ENCODE measurements at regions not wholly inside any gene's neighbourhood (a gene's known extent, or its start where the extent isn't known, plus 50 kb on each side); places are given as distances from the start of the nearest gene placed in this dataset.

DNA sequence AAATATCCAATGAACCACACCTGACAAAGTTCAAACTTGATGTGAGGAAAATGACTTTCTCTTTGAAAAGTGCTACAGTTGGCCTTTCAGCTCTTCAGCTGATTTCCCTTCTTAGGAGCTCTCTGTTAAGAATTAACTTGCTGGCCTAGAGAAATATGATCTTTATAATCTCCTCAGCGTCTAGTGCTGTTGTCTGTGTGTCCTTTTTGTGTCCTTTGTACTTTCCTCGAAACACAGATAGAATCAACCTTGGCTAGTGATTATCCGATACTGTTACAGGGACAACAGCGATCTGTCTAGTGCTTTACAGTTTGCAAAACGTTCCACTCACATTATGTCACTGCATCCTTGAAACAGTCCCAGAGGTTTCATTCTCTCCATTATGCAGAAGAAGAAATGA is 162.8 kb upstream of the RMST start:
- intact Hi-C loops (cut with micrococcal nuclease; ENCODE audit: unreplicated experiment), result no loop called here
- no peaks in the 10 kb centered on the region for H3K4me1 ChIP-seq (ENCODE audit: insufficient read depth, low read length, poor library complexity, severe bottlenecking)
- no TSS peak for BruUV-seq (replicated peaks)
- H3K36me3 ChIP-seq (ENCODE audit: insufficient read depth, low read length, poor library complexity, severe bottlenecking), result no peaks in the 10 kb centered on the region
- H3K9me3 ChIP-seq (ENCODE audit: low read depth, low read length, poor library complexity, severe bottlenecking), result no peaks in the 10 kb centered on the region
- no peak for TF ChIP-seq EZH2 (IDR thresholded peaks at IDR 0.05; ENCODE audit: borderline replicate concordance, low read depth, low read length, poor library complexity, severe bottlenecking)
- H3K4me3 ChIP-seq (ENCODE audit: low read depth, low read length, poor library complexity, severe bottlenecking), result no peak overlapping the region
- DNase-seq (ENCODE audit: low spot score), result no peak
- H3K27ac ChIP-seq (ENCODE audit: low read depth, low read length, poor library complexity, severe bottlenecking), result no peak overlapping the region
- peaks cover 10% of the 10 kb centered on the region for H3K27me3 ChIP-seq (replicated peaks; ENCODE audit: insufficient read depth, low read depth, low read length, poor library complexity)
- ChIA-PET CTCF (no interaction called here), POLR2A (ENCODE audit: low non-redundant PET) (no interaction called here)

DNA sequence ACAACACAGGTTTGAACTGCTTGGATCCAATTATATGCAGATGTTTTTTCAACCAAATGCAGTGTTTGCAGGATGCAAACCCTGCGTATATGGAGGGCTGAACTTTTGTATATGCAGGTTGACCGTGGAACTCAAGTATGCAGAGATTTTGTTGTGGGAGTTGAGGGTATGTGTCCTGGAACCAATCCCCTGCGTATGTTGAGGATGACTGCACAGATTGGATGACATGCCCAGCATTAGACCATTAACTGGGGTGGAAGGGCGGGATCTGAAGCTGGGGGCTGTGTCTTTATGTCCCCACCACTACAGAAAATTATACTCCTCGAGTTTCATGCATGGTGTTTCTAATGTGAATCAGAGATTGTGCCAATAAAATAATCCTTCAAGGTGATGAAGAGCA is 162.2 kb upstream of the RMST start:
- H3K4me1 ChIP-seq (ENCODE audit: insufficient read depth, low read length, poor library complexity, severe bottlenecking), result no peaks in the 10 kb centered on the region
- peaks cover 15% of the 10 kb centered on the region for H3K27me3 ChIP-seq (replicated peaks; ENCODE audit: insufficient read depth, low read depth, low read length, poor library complexity)
- H3K9me3 ChIP-seq (ENCODE audit: low read depth, low read length, poor library complexity, severe bottlenecking), result no peaks in the 10 kb centered on the region
- H3K27ac ChIP-seq (ENCODE audit: low read depth, low read length, poor library complexity, severe bottlenecking), result no peak overlapping the region
- TF ChIP-seq EZH2 (IDR thresholded peaks at IDR 0.05; ENCODE audit: borderline replicate concordance, low read depth, low read length, poor library complexity, severe bottlenecking), result no peak
- TF ChIP-seq, protein P1, sequence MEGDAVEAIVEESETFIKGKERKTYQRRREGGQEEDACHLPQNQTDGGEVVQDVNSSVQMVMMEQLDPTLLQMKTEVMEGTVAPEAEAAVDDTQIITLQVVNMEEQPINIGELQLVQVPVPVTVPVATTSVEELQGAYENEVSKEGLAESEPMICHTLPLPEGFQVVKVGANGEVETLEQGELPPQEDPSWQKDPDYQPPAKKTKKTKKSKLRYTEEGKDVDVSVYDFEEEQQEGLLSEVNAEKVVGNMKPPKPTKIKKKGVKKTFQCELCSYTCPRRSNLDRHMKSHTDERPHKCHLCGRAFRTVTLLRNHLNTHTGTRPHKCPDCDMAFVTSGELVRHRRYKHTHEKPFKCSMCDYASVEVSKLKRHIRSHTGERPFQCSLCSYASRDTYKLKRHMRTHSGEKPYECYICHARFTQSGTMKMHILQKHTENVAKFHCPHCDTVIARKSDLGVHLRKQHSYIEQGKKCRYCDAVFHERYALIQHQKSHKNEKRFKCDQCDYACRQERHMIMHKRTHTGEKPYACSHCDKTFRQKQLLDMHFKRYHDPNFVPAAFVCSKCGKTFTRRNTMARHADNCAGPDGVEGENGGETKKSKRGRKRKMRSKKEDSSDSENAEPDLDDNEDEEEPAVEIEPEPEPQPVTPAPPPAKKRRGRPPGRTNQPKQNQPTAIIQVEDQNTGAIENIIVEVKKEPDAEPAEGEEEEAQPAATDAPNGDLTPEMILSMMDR (conservative IDR thresholded peaks at IDR 0.05; ENCODE audit: low read depth, low read length), result no peak
- no peak for DNase-seq (ENCODE audit: low spot score)
- BruUV-seq (replicated peaks), result no TSS peak
- CTCF ChIA-PET, result no interaction called here
- H3K4me3 ChIP-seq (ENCODE audit: low read depth, low read length, poor library complexity, severe bottlenecking), result no peak overlapping the region
- intact Hi-C loops (cut with micrococcal nuclease; ENCODE audit: unreplicated experiment), result no loop called here
- H3K36me3 ChIP-seq (ENCODE audit: insufficient read depth, low read length, poor library complexity, severe bottlenecking), result no peaks in the 10 kb centered on the region
- POLR2A ChIA-PET (ENCODE audit: low non-redundant PET), result no interaction called here

DNA sequence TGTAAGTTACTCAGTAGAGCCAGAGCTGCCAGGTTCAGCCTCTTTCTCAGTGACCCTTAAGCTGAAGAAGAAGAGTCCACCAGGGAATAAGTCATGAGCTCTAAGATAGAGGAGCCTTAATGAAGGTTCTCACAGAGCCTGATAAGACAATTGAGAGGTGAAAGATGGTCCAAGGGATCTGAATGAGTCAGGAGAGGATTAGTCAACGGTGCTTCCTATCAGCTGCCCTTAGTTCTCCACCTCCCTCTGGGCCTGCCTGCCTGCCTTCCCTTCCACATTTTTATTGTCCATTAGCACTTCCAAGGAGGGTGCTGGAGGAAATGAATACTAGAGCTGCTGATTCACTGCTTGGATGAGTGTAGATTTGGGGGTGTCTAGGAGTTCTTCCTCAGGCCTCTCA is 161.7 kb upstream of the RMST start:
- intact Hi-C loops (cut with micrococcal nuclease; ENCODE audit: unreplicated experiment), result no loop called here
- CTCF ChIA-PET, result no interaction called here
- DNase-seq (ENCODE audit: low spot score), result no peak
- Histone ChIP-seq H3K4me3 (ENCODE audit: low read depth, low read length, poor library complexity, severe bottlenecking) (no peak overlapping the region), H3K36me3 (ENCODE audit: insufficient read depth, low read length, poor library complexity, severe bottlenecking) (no peaks in the 10 kb centered on the region), H3K9me3 (ENCODE audit: low read depth, low read length, poor library complexity, severe bottlenecking) (no peaks in the 10 kb centered on the region), H3K4me1 (ENCODE audit: insufficient read depth, low read length, poor library complexity, severe bottlenecking) (no peaks in the 10 kb centered on the region), H3K27me3 (replicated peaks; ENCODE audit: insufficient read depth, low read depth, low read length, poor library complexity) (peaks cover 19% of the 10 kb centered on the region), H3K27ac (ENCODE audit: low read depth, low read length, poor library complexity, severe bottlenecking) (no peak overlapping the region)
- TF ChIP-seq EZH2 (IDR thresholded peaks at IDR 0.05; ENCODE audit: borderline replicate concordance, low read depth, low read length, poor library complexity, severe bottlenecking), result no peak
- TF ChIP-seq, protein P1 (conservative IDR thresholded peaks at IDR 0.05; ENCODE audit: low read depth, low read length), result no peak
- BruUV-seq (replicated peaks), result no TSS peak
- POLR2A ChIA-PET (ENCODE audit: low non-redundant PET), result no interaction called here

DNA sequence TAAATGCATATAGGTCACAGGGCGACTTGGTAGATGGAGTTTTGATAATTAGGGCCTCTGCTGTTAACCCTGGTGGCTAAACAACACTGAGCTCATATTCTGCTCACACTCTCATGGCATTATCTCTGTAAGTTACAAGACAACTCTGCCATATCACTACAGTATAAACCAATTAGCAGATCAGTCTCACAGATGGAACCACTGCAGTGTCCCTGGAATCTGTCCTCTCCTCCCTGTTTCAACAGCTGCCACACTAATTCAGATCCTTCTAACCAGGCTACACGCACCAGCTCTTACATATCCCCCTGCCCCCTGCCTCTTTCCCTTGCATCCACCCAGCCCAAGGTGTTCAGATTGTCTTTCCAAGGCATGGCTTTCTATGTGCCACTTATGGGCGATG is 161.0 kb upstream of the RMST start:
- CTCF ChIA-PET, result no interaction called here
- peaks cover 26% of the 10 kb centered on the region for H3K27me3 ChIP-seq (replicated peaks; ENCODE audit: insufficient read depth, low read depth, low read length, poor library complexity)
- POLR2A ChIA-PET (ENCODE audit: low non-redundant PET), result no interaction called here
- BruUV-seq (replicated peaks), result no TSS peak
- H3K36me3 ChIP-seq (ENCODE audit: insufficient read depth, low read length, poor library complexity, severe bottlenecking), result no peaks in the 10 kb centered on the region
- intact Hi-C loops (cut with micrococcal nuclease; ENCODE audit: unreplicated experiment), result no loop called here
- DNase-seq (ENCODE audit: low spot score), result no peak
- H3K4me1 ChIP-seq (ENCODE audit: insufficient read depth, low read length, poor library complexity, severe bottlenecking), result no peaks in the 10 kb centered on the region
- TF ChIP-seq EZH2 (IDR thresholded peaks at IDR 0.05; ENCODE audit: borderline replicate concordance, low read depth, low read length, poor library complexity, severe bottlenecking), result no peak
- TF ChIP-seq, protein P1 (conservative IDR thresholded peaks at IDR 0.05; ENCODE audit: low read depth, low read length), result no peak
- no peak overlapping the region for H3K27ac ChIP-seq (ENCODE audit: low read depth, low read length, poor library complexity, severe bottlenecking)
- H3K9me3 ChIP-seq (ENCODE audit: low read depth, low read length, poor library complexity, severe bottlenecking), result no peaks in the 10 kb centered on the region
- H3K4me3 ChIP-seq (ENCODE audit: low read depth, low read length, poor library complexity, severe bottlenecking), result no peak overlapping the region

Measured in A673 (cell line).